H1 (cell line): ENCODE measurements at regions not wholly inside any gene's neighbourhood (a gene's known extent, or its start where the extent isn't known, plus 50 kb on each side); places are given as distances from the start of the nearest gene placed in this dataset.
"Not testable (repeated sequence)": the region's sequence is repeated elsewhere in the genome, so short reads cannot be mapped to it uniquely, and the experiment has no call there.

Experiments used
- CTCF ChIA-PET: fragments of 300-600 bp; sonication (Branson Sonifier 250); formaldehyde crosslinking; loops from one replicate; lab custom pipeline; 2021; ENCODE audit not compliant: partially characterized antibody; lab: Charles Lee
- POLR2A ChIA-PET: fragments of 300-600 bp; sonication (Branson Sonifier 250); formaldehyde crosslinking; loops from one replicate; lab custom pipeline; 2021; ENCODE audit warnings: inconsistent platforms; ENCODE audit not compliant: partially characterized antibody; lab: Charles Lee
- DNase-seq, 2 experiments: peaks; one replicate each; pipeline versions ENCODE4 v3.0.0 to v3.0.0-alpha.2; 2010 to 2022; ENCODE audit warnings: low spot score in 2 of 2, low read depth in 1 of 2, mixed read lengths in 1 of 2
- FAIRE-seq: peaks from 2 replicates; lab custom pipeline; 2011; peaks lifted over from hg19 to GRCh38; lab: Jason Lieb, UNC
- H2AFZ ChIP-seq: 2 replicates; pipeline ENCODE4 v1.8.1; 2012; ENCODE audit warnings: low read length, inconsistent platforms
- H2AK5ac ChIP-seq: 2 replicates; pipeline ENCODE4 v1.6.1; 2013; ENCODE audit warnings: low read depth, low read length
- H2BK120ac ChIP-seq: replicated peaks from 2 replicates; pipeline ENCODE3; 2013; ENCODE audit warnings: low read depth, low read length, inconsistent platforms
- H2BK12ac ChIP-seq: 2 replicates; pipeline ENCODE4 v1.6.1; 2013; ENCODE audit warnings: low read depth, low read length
- H2BK15ac ChIP-seq: 2 replicates; pipeline ENCODE4 v1.6.1; 2013; ENCODE audit warnings: low read length
- H2BK20ac ChIP-seq: 2 replicates; pipeline ENCODE4 v1.6.1; 2013; ENCODE audit warnings: low read length
- H2BK5ac ChIP-seq: 2 replicates; pipeline ENCODE4 v1.6.1; 2013; ENCODE audit warnings: low read depth, low read length
- H3K14ac ChIP-seq: 2 replicates; pipeline ENCODE4 v1.6.1; 2013; ENCODE audit warnings: inconsistent platforms; ENCODE audit not compliant: insufficient read length
- H3K18ac ChIP-seq: 2 replicates; pipeline ENCODE4 v1.6.1; 2013; ENCODE audit warnings: low read length; ENCODE audit errors: extremely low read depth
- H3K23ac ChIP-seq: 2 replicates; pipeline ENCODE4 v1.6.1; 2013; ENCODE audit warnings: inconsistent platforms; ENCODE audit not compliant: insufficient read length
- H3K23me2 ChIP-seq: 2 replicates; pipeline ENCODE4 v1.6.1; 2013; ENCODE audit warnings: low read depth, low read length
- H3K27ac ChIP-seq: 2 replicates; pipeline ENCODE4 v1.6.1; 2011; ENCODE audit warnings: low read depth, low read length, inconsistent platforms
- H3K27me3 ChIP-seq, 4 experiments: replicated peaks in 1 of 4; 1 replicate in 1 of 4; 2 replicates in 3 of 4; pipeline versions ENCODE4 v1.6.1 to v1.8.1; 2011 to 2013; ENCODE audit warnings: low read length in 3 of 4, mild to moderate bottlenecking in 3 of 4, inconsistent platforms in 2 of 4, mixed read lengths in 2 of 4, moderate library complexity in 1 of 4; ENCODE audit not compliant: control insufficient read depth in 3 of 4, insufficient read depth in 3 of 4; ENCODE audit errors: extremely low read depth in 1 of 4
- H3K36me3 ChIP-seq, 4 experiments: 2 replicates each; pipeline versions ENCODE4 v1.6.1 to v1.8.1; 2011 to 2013; ENCODE audit warnings: mild to moderate bottlenecking in 4 of 4, low read length in 3 of 4, moderate library complexity in 2 of 4, control low read depth in 1 of 4, inconsistent platforms in 1 of 4; ENCODE audit not compliant: insufficient read depth in 4 of 4, control insufficient read depth in 2 of 4
- H3K4ac ChIP-seq: replicated peaks from 2 replicates; pipeline ENCODE3; 2013; ENCODE audit warnings: low read length, low read depth, mixed read lengths, inconsistent platforms; ENCODE audit not compliant: insufficient read length
- H3K4me1 ChIP-seq, 4 experiments: replicated peaks in 1 of 4; 1 replicate in 1 of 4; 2 replicates in 3 of 4; pipeline versions ENCODE4 v1.6.1 to v1.8.1; 2011 to 2013; ENCODE audit warnings: low read length in 3 of 4, inconsistent platforms in 2 of 4, mixed read lengths in 1 of 4; ENCODE audit not compliant: insufficient read depth in 4 of 4, control insufficient read depth in 3 of 4
- H3K4me2 ChIP-seq, 2 experiments: 2 replicates each; pipeline versions ENCODE4 v1.6.1 to v1.8.1; 2011 to 2013; ENCODE audit warnings: low read depth in 2 of 2, low read length in 2 of 2, control low read depth in 1 of 2, inconsistent platforms in 1 of 2, mild to moderate bottlenecking in 1 of 2; ENCODE audit not compliant: insufficient read depth in 1 of 2
- H3K4me3 ChIP-seq, 4 experiments: fragments of 200-600, 300-600 bp in 1 of 4; sonication (generic), shearing (Covaris generic), sonication (Bioruptor Twin) in 1 of 4; 2 replicates each; pipeline versions ENCODE4 v1.5.1 to v1.8.1; 2011 to 2016; ENCODE audit warnings: low read length in 4 of 4, low read depth in 3 of 4, control low read depth in 2 of 4, inconsistent platforms in 2 of 4, mild to moderate bottlenecking in 2 of 4, mixed read lengths in 1 of 4, moderate library complexity in 1 of 4; ENCODE audit not compliant: insufficient read depth in 2 of 4; ENCODE audit errors: extremely low read depth in 1 of 4
- H3K56ac ChIP-seq: replicated peaks from 2 replicates; pipeline ENCODE3; 2013; ENCODE audit warnings: low read depth, mild to moderate bottlenecking, mixed read lengths, low read length, inconsistent platforms; ENCODE audit not compliant: insufficient read length
- H3K79me1 ChIP-seq: 2 replicates; pipeline ENCODE4 v1.6.1; 2013; ENCODE audit warnings: low read depth, low read length, control low read depth
- H3K79me2 ChIP-seq, 2 experiments: 2 replicates each; pipeline versions ENCODE4 v1.6.1 to v1.8.1; 2012 to 2013; ENCODE audit warnings: low read length in 2 of 2, mild to moderate bottlenecking in 2 of 2, inconsistent platforms in 1 of 2; ENCODE audit not compliant: insufficient read depth in 2 of 2, control insufficient read depth in 1 of 2
- H3K9ac ChIP-seq, 4 experiments: replicated peaks in 1 of 4; 1 replicate in 1 of 4; 2 replicates in 3 of 4; pipeline versions ENCODE4 v1.6.1 to v1.8.1; 2011 to 2013; ENCODE audit warnings: low read depth in 3 of 4, low read length in 3 of 4, control low read depth in 2 of 4, mild to moderate bottlenecking in 2 of 4, moderate library complexity in 2 of 4, inconsistent platforms in 1 of 4; ENCODE audit errors: extremely low read depth in 1 of 4
- H3K9me3 ChIP-seq, 2 experiments: 2 replicates each; pipeline versions ENCODE4 v1.6.1 to v1.8.1; 2012 to 2013; ENCODE audit warnings: mild to moderate bottlenecking in 2 of 2, moderate library complexity in 2 of 2, control low read depth in 1 of 2, inconsistent platforms in 1 of 2, low read depth in 1 of 2, low read length in 1 of 2, mixed read lengths in 1 of 2; ENCODE audit not compliant: insufficient read depth in 2 of 2
- H4K20me1 ChIP-seq, 2 experiments: replicated peaks in 1 of 2; 2 replicates each; pipeline versions ENCODE3 to v1.8.1; 2011 to 2013; ENCODE audit warnings: inconsistent platforms in 2 of 2, low read length in 2 of 2, mild to moderate bottlenecking in 1 of 2; ENCODE audit not compliant: insufficient read depth in 2 of 2, control insufficient read depth in 1 of 2
- H4K5ac ChIP-seq: 2 replicates; pipeline ENCODE4 v1.6.1; 2013; ENCODE audit warnings: low read length, low read depth, mixed read lengths, inconsistent platforms; ENCODE audit not compliant: insufficient read length
- H4K8ac ChIP-seq: 2 replicates; pipeline ENCODE4 v1.8.0; 2013; ENCODE audit warnings: mild to moderate bottlenecking, moderate library complexity, low read length, inconsistent platforms; ENCODE audit not compliant: insufficient read depth; ENCODE audit errors: extremely low read depth
- H4K91ac ChIP-seq: replicated peaks from 2 replicates; pipeline ENCODE3; 2013; ENCODE audit warnings: low read length, mixed read lengths, inconsistent platforms; ENCODE audit not compliant: insufficient read length
- WGBS, 2 experiments: shearing (Covaris generic) in 1 of 2; methylation state at CpG; one replicate each; pipeline versions ENCODE4 v1.1.6 to v1.1.7; 2013 to 2015; ENCODE audit warnings: low lambda C conversion rate in 2 of 2, mixed read lengths in 2 of 2, inconsistent platforms in 1 of 2, low coverage in 1 of 2, missing lambda C conversion rate in 1 of 2; ENCODE audit not compliant: insufficient replicate concordance in 2 of 2, insufficient coverage in 1 of 2, insufficient read length in 1 of 2; ENCODE audit errors: extremely low coverage in 1 of 2, missing lambda C conversion rate in 1 of 2; 5-methylcytosine and 5-hydroxymethylcytosine counted together

- DNase-seq: not testable (repeated sequence)
- 67% methylated on average over 4 of the region's 4 CpGs; no CpG with 5 or more reads in 1 of the 2 experiments for WGBS, 2 experiments
- CTCF ChIA-PET: interaction anchor here (0.6 kb wide), 1 partner anchor 456 kb away, joined by 4 read pairs; no protein-coding TSS in a partner anchor
These were observed 107.2 kb upstream of the ACBD5 start for GRCh38 chr10:27347827-27348207.

More at GRCh38 chr10:27347827-27348207, 107.2 kb upstream of the ACBD5 start:
- H2BK120ac ChIP-seq, H4K91ac ChIP-seq, H3K56ac ChIP-seq, H2BK20ac ChIP-seq, H3K4ac ChIP-seq, H3K23me2 ChIP-seq, FAIRE-seq, H3K4me2 ChIP-seq, H2AFZ ChIP-seq, H3K79me1 ChIP-seq, H2AK5ac ChIP-seq, H3K27ac ChIP-seq, H4K20me1 ChIP-seq, H3K14ac ChIP-seq, H3K23ac ChIP-seq, H2BK5ac ChIP-seq, H3K9ac ChIP-seq, H4K8ac ChIP-seq, H3K18ac ChIP-seq, H3K4me3 ChIP-seq, H2BK15ac ChIP-seq, H3K79me2 ChIP-seq, H3K27me3 ChIP-seq, H3K9me3 ChIP-seq, H4K5ac ChIP-seq, H3K36me3 ChIP-seq, H2BK12ac ChIP-seq, POLR2A ChIA-PET, H3K4me1 ChIP-seq: not testable (repeated sequence)
